ENCODE measurements at regions not wholly inside any gene's neighbourhood (a gene's known extent, or its start where the extent isn't known, plus 50 kb on each side); places are given as distances from the start of the nearest gene placed in this dataset.
"Not testable (repeated sequence)": the region's sequence is repeated elsewhere in the genome, so short reads cannot be mapped to it uniquely, and the experiment has no call there.

DNA sequence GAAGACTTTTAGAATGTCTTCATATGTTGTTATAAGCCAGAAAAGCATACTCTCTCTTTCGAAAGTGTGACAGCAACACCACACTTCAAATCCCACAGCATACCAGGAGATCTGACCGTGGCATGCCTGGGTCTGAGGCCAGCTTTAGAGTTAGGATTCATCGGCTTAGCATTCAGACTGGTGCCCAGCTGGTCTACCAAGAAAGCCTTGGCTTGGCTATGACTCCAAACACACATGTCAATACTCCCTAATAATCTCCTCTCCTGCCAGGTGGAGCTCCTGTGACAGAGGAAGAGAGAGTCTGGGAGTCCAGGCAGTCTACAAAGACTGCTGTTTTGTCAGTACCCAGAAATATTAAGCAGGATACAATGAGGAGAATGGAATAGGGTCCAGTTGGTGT lies 77.1 kb upstream of the MAN1A1 start:
- no peak for DNase-seq

GRCh38 chr6:119423996-119424395 lies 74.4 kb upstream of the MAN1A1 start:
- no peak for DNase-seq

DNA sequence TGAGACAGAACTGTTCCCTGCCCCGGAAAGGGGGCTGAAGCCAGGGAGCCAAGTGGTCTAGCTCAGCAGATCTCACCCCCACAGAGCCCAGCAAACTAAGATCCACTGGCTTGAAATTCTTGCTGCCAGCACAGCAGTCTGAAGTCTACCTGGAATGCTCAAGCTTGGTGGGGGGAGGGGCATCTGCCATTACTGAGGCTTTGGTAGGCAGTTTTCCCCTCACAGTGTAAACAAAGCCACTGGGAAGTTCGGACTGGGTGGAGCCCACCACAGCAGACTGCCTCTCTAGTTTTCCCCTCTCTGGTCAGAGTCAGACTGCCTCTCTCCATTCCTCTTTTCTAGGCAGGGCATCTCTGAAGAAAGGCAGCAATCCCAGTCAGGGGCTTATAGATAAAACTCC lies 68.5 kb upstream of the MAN1A1 start:
- DNase-seq, result not testable (repeated sequence)

DNA sequence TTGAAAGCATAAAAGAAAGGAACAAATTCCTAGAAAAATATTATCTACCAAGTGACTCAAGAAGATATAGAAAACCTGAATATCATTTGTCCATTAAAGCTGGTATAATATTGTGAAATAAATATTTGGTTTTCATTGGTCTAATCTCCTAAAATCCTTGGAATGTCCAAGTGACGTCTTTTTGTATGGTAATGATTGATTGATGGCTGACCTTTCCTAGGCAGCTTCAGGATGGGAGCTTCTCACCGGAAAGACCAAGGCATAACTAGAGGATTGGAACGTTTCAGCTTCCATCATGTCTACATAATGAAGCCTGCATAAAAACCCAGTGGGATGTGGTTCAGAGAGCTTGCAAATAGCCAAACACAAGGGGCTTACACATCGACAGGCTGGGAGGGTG lies 57.6 kb upstream of the MAN1A1 start:
- DNase-seq, result no peak

DNA sequence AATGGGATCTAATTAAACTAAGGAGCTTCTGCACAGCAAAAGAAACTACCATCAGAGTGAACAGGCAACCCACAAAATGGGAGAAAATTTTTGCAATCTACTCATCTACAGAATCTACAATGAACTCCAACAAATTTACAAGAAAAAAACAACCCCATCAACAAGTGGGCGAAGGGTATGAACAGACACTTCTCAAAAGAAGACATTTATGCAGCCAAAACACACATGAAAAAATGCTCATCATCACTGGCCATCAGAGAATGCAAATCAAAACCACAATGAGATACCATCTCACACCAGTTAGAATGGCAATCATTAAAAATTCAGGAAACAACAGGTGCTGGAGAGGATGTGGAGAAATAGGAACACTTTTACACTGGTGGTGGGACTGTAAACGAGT lies 55.6 kb upstream of the MAN1A1 start:
- not testable (repeated sequence) for DNase-seq

All from right forelimb (tissue), 1 donor.